Lung microvascular endothelial cell (primary cell): ENCODE measurements at regions not wholly inside any gene's neighbourhood (a gene's known extent, or its start where the extent isn't known, plus 50 kb on each side); places are given as distances from the start of the nearest gene placed in this dataset.
"Not testable (repeated sequence)": the region's sequence is repeated elsewhere in the genome, so short reads cannot be mapped to it uniquely, and the experiment has no call there.

Experiments
- DNase-seq, 2 donors: peaks; one replicate each; pipeline versions ENCODE4 v3.0.0 to v3.0.0-alpha.2; 2010; ENCODE audit warnings: low read depth in 2 of 2

- DNase-seq, result no peak
Measured at GRCh38 chr10:30734901-30735300, 105.3 kb upstream of the LYZL2 start.

DNA sequence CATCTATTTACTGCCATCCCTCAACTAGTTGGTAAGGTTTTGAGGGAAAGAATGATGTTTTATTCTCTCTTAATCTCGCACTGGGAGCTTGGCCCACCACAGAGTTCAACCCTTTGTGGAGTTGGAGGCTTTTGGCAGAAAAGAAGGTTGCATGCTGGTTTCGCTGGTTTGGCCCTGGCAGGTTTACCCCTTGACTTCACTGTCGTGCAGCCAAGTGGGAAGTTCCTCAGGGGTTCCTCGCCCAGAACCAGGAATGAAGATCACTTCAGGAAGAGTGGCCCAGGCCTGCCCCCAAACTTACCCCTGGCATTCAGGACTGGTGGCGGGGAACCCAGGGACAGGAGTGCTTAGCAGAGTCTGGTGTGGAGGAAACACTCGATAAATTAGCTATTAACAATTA is 103.1 kb upstream of the LYZL2 start:
- DNase-seq, result no peak

- DNase-seq, result no peak
Measured at GRCh38 chr10:30731963-30732362, 102.4 kb upstream of the LYZL2 start.

DNA sequence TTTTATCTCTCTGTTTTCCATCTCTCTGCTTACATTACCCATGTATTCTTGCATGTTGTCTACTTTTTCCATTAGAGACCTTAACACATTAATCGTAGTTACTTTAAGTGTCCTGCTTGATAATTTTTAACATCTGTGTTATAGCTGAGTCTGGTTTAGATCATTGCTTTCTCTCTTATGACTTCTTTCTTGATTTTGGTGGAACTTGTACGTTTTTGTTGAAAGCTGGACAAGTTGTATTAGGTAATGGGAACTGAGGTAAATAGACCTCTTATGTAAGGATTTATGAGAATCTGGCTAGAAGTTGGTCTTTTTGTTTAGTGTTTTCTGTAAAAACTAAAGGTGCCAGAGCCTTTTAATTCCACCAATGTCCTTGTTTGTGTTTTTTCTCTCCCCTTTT is 100.8 kb upstream of the LYZL2 start:
- no peak for DNase-seq

DNA sequence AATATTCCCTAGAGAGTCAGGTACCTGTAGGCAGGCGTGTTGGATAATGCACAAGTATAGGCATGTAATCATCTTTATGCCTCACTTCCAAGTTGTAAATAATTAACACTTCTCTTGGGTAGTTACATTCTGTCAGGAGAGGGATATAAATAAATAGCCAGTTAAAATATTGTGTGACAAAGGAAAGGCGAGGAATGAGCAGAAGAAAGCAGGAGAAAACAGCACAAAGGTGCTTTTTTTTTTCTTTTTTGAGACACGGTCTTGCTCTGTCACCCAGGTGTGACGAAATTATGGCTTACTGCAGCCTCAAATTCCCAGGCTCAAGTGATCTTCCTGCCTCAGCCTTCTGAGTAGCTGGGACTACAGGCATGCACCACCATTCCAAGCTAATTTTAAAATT is 99.2 kb upstream of the LYZL2 start:
- DNase-seq, result no peak

GRCh38 chr10:30728127-30728526 is 98.6 kb upstream of the LYZL2 start:
- DNase-seq, result no peak

DNA sequence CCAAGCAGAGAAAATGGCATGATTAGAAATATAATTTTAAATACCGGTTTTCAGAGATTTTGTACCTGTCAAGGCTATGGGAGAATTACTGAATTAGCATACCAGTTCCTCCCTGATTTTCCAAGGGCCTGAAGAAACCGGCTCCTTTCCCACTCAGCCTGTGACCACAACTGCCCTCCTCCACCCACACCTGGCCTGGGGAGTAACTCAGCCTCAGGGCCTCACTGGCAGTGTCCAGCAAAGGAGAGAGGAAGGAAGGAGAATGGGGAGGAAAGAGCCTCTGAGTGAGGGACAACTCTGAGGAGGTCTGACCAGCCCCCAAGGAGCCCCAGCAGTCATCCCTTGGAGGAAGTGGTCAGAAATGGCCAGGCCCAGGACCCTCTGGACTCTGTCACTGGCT is 98.0 kb upstream of the LYZL2 start:
- DNase-seq, result no peak

GRCh38 chr10:30726783-30727414 is 97.3 kb upstream of the LYZL2 start:
- DNase-seq, result peak; percentile 75 to 82

- DNase-seq, result no peak
Measured at GRCh38 chr10:30725661-30726060, 96.1 kb upstream of the LYZL2 start.

GRCh38 chr10:30724296-30724695 is 94.7 kb upstream of the LYZL2 start:
- DNase-seq, result peak in 1 of 2 donors; percentile 47

DNA sequence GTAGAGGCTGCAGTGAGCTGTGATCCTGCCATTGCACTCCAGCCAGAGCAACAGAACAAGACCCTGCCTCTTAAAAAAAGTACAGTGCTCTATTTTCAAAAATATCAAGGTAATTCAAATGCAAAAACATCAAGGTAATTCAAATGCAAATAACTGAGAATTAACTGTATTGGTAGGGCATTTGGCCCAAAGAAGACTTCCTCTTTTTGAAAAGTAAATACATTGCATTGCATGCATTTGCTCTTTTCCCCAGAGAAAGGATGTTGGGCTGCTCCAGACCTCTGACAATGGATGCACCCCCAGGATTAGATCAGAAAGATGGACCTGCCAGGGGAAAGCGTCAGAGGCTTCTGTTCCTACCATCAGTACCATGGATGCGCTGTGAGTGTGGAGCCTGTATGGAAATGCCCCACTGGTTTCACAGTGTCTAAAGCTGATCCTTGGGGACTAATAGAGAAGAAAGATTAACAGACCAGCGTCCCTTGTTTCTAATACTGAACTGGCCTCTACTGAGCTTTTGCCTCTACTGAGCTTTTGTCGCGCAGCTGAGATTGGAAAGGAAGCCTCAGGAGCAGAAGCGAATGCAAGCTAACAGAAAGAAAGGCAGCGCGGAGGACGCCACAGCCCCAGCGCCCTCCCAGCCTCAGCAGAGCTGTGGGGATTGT is 93.5 kb upstream of the LYZL2 start:
- DNase-seq, result no peak

DNA sequence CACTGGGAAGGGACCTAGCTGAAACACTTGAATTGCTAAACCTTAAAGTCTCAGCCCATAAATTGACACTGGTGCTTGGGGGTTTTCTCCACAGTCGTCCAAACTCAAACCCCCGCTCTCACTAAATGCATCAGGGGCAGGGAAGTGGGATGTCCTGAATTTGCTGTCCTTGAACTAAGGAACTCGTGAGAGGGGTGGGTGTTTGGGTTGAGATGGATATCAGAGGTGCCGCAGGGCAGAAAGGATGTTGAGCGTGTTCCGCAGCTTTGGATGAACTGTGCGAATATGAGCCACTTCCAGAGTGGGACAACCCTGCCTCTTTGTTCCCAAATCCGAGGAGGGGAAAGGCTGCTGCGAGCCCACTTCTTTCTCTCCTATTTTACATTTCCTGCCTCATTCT is 90.3 kb upstream of the LYZL2 start:
- no peak for DNase-seq

GRCh38 chr10:30709700-30710358 is 80.3 kb upstream of the LYZL2 start:
- DNase-seq, result no peak

GRCh38 chr10:30709229-30709628 is 79.7 kb upstream of the LYZL2 start:
- no peak for DNase-seq

- DNase-seq, result no peak
Measured at GRCh38 chr10:30708234-30708633, 78.7 kb upstream of the LYZL2 start.

DNA sequence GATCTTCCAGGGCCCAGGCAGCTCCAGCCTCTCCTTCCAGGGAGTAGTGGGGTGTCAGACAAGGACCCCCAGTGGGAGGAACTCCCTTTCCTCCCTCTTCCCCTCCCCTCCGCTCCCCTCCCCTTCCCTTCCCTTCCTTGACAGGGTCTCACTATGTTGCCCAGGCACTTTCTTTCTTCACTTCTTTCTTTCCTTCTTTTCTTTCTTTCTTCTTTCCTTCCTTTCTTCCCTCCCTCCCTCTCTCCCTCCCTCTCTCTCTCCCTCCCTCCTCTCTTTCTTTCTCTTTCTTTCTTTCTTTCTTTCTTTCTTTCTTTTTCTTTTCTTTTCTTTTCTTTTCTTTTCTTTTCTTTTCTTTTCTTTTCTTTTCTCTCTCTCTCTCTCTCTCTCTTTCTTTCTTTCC is 76.6 kb upstream of the LYZL2 start:
- DNase-seq, result not testable (repeated sequence)

DNA sequence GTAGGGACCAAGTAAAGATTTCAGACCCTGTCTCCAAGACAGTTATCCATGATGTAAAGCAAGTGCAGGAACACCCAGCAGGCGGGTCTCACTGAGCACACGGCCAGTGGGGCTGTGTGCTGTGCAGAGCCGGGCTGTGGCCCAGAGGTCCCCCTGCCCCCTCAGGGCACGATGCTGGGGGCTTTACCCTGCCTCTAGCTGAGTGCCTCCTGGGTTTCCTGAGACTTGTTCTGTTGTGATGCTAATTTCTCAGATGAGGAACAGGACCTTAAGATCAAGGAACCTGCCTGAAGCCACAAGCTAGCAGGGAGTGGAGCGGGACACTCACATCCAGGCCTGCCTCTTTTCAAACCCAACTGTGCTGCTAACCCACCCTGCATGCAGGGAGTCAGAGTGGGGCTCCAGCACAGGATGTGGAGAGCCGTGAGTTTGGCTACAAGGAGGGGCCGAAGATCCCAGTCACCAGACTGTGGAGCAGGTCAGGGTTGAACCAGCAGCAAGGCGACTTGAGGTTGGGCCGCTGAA is 76.1 kb upstream of the LYZL2 start:
- no peak for DNase-seq

DNA sequence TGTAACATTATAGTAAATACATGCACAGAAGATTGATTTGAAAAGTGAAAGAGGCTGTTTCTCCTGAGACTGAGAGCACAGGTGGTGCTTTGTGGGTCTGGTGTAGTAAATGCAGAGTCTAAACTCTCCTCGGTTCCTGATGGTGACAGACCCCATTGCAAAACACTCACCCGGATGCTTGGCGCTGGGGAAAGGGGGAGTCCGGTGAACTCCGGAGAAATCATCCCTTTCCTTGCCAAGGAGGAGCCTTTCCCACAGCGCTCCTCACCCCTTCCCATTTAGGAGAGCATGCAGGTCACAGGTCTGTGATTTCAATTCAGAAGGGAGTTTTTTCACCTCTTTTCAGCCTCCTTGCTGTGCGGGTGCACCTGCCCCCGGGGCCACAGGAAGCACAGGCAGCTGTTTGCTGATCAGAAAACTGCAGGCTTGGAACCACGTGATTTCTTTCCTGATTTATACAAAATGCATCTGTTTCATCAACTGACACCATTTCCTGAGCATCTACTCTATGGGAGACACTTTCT is 75.6 kb upstream of the LYZL2 start:
- DNase-seq, result no peak

DNA sequence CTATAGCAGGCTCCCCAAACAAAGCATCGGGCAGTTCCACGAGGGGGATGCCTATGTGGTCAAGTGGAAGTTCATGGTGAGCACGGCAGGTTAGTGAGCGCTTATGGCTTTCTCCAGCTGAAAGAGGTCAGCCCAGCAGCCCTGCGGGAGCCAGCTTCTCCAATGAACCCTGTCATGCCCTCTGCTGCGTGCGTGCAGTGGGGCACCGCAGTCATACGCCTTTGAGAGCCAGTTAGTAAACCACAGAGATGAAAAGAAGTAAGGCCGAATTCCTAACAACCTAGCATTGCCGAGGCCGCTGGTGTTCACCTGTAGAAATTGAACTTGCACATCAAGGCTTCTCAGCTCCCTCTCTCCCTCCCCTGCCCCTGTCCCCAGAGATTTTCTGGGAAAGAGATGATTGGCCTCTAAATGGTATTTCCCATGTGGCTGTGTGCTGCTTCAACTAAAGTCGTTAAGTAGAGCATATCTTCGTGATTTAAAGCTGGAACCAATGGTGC is 75.1 kb upstream of the LYZL2 start:
- not testable (repeated sequence) for DNase-seq

GRCh38 chr10:30704026-30704600 is 74.6 kb upstream of the LYZL2 start:
- DNase-seq, result no peak

GRCh38 chr10:30703446-30703845 is 73.9 kb upstream of the LYZL2 start:
- DNase-seq, result not testable (repeated sequence)

GRCh38 chr10:30702860-30703259 is 73.3 kb upstream of the LYZL2 start:
- no peak for DNase-seq
